ENCODE measurements at regions not wholly inside any gene's neighbourhood (a gene's known extent, or its start where the extent isn't known, plus 50 kb on each side); places are given as distances from the start of the nearest gene placed in this dataset.

- TF ChIP-seq EZH2 (IDR thresholded peaks at IDR 0.05; ENCODE audit: insufficient read depth, poor library complexity, severe bottlenecking) (peak; percentile 33), EZH2phosphoT487 (IDR thresholded peaks at IDR 0.05; ENCODE audit: insufficient read depth, low read depth) (no peak)
Observed at GRCh38 chr12:4857472-4858291, 52.0 kb upstream of the KCNA1 start.

All from GM23248 (cell line).